Natural killer cell (primary cell): ENCODE measurements at regions not wholly inside any gene's neighbourhood (a gene's known extent, or its start where the extent isn't known, plus 50 kb on each side); places are given as distances from the start of the nearest gene placed in this dataset.

Experiments used
- ATAC-seq, 3 donors: fragments of 150-1000 bp in 2 of 3; fragments of 200-7000 bp in 1 of 3; cut with Tn5 transposase; 1 replicate in 1 of 3; 2 replicates in 2 of 3; pipeline ENCODE4 v1.10.0; 2021; ENCODE audit warnings: mild to moderate bottlenecking in 2 of 3, moderate library complexity in 2 of 3
- DNase-seq, 2 donors: peaks; one replicate each; pipeline versions ENCODE4 v3.0.0 to v3.0.0-alpha.2; 2013 to 2021; ENCODE audit warnings: mixed read lengths in 1 of 2
- H3K27ac ChIP-seq: one replicate; pipeline ENCODE4 v1.5.1; 2013; ENCODE audit warnings: mild to moderate bottlenecking, low read length
- H3K27me3 ChIP-seq: one replicate; pipeline ENCODE4 v1.6.1; 2013; ENCODE audit warnings: low read length; ENCODE audit not compliant: control insufficient read depth, insufficient read depth
- H3K36me3 ChIP-seq: one replicate; pipeline ENCODE4 v1.6.1; 2013; ENCODE audit warnings: low read length; ENCODE audit not compliant: control insufficient read depth, insufficient read depth
- H3K4me1 ChIP-seq: one replicate; pipeline ENCODE4 v1.6.1; 2013; ENCODE audit warnings: low read length; ENCODE audit not compliant: control insufficient read depth, insufficient read depth
- H3K4me3 ChIP-seq: one replicate; pipeline ENCODE4 v1.5.1; 2013; ENCODE audit warnings: low read length
- H3K9me3 ChIP-seq: one replicate; pipeline ENCODE4 v1.6.1; 2013; ENCODE audit warnings: low read length; ENCODE audit not compliant: control insufficient read depth, insufficient read depth
- H3K27ac Mint-ChIP-seq, 2 donors: one replicate each; pipeline ENCODE4 v1.8.0; 2022; ENCODE audit warnings: mild to moderate bottlenecking in 2 of 2, mixed read lengths in 2 of 2, moderate library complexity in 1 of 2
- H3K27me3 Mint-ChIP-seq, 2 donors: one replicate each; pipeline ENCODE4 v1.8.0; 2022; ENCODE audit warnings: low read depth in 2 of 2, mixed read lengths in 2 of 2
- H3K36me3 Mint-ChIP-seq: one replicate; pipeline ENCODE4 v1.8.0; 2022; ENCODE audit warnings: mixed read lengths
- H3K4me1 Mint-ChIP-seq, 2 donors: one replicate each; pipeline ENCODE4 v1.8.0; 2022; ENCODE audit warnings: mixed read lengths in 2 of 2
- H3K4me3 Mint-ChIP-seq: one replicate; pipeline ENCODE4 v1.8.0; 2022; ENCODE audit warnings: mild to moderate bottlenecking, moderate library complexity, mixed read lengths
- H3K9me3 Mint-ChIP-seq, 2 donors: one replicate each; pipeline ENCODE4 v1.8.0; 2022; ENCODE audit warnings: mixed read lengths in 2 of 2
- CTCF ChIP-seq: fragments of 200-600 bp; IDR thresholded peaks from one replicate; pipeline ENCODE4 v1.8.0; 2022; ENCODE audit warnings: antibody characterized with exemption
- WGBS: methylation state at CpG from one replicate; pipeline ENCODE4 v1.1.7; 2013; ENCODE audit warnings: missing lambda C conversion rate; ENCODE audit not compliant: insufficient coverage; 5-methylcytosine and 5-hydroxymethylcytosine counted together
- intact Hi-C: fragments of 100-400 bp; cut with micrococcal nuclease; formaldehyde crosslinking; loops from one replicate; pipeline ENCODE4 v1.14.2; 2022

- ATAC-seq: peak; percentile 7 to 36 (median 17)
- DNase-seq: no peak
- intact Hi-C loops: loop anchor here (1.0 to 2.0 kb wide), 4 partner anchors 34 to 154 kb away; no protein-coding TSS in a partner anchor
- no peaks in the 10 kb centered on the region for H3K27me3 ChIP-seq
- TF ChIP-seq CTCF: no peak
- Mint-ChIP-seq H3K4me3 (peak overlapping the region; percentile 91), H3K27me3 (peaks cover 19 to 22% of the 10 kb centered on the region in 2 donors), H3K9me3 (no peaks in the 10 kb centered on the region), H3K4me1 (peaks cover 52 to 71% of the 10 kb centered on the region in 2 donors), H3K36me3 (no peaks in the 10 kb centered on the region), H3K27ac (peak overlapping the region; percentile 93 to 95)
- 56% methylated on average over 8 of the region's 8 CpGs for WGBS
- no peaks in the 10 kb centered on the region for H3K36me3 ChIP-seq
- H3K9me3 ChIP-seq: no peaks in the 10 kb centered on the region
- peak overlapping the region; percentile 61 for H3K27ac ChIP-seq
- H3K4me3 ChIP-seq: peak overlapping the region; percentile 20
- peaks cover 79% of the 10 kb centered on the region for H3K4me1 ChIP-seq
Measured at GRCh38 chr1:25065321-25065721, 135.2 kb upstream of the RUNX3 start.

- Mint-ChIP-seq H3K4me3 (peak overlapping the region; percentile 91), H3K4me1 (peaks cover 52 to 71% of the 10 kb centered on the region in 2 donors), H3K27me3 (peaks cover 12 to 17% of the 10 kb centered on the region in 2 donors), H3K36me3 (no peaks in the 10 kb centered on the region), H3K27ac (peak overlapping the region; percentile 93 to 95), H3K9me3 (no peaks in the 10 kb centered on the region)
- Histone ChIP-seq H3K27ac (peak overlapping the region; percentile 61), H3K27me3 (no peaks in the 10 kb centered on the region), H3K36me3 (no peaks in the 10 kb centered on the region), H3K4me3 (peak overlapping the region; percentile 20), H3K4me1 (peaks cover 79% of the 10 kb centered on the region), H3K9me3 (no peaks in the 10 kb centered on the region)
- 34% methylated on average over 7 of the region's 7 CpGs for WGBS
- peak; percentile 54 to 57 (median 55) for ATAC-seq
- TF ChIP-seq CTCF: no peak
- intact Hi-C loops: loop anchor here (1.0 to 5.0 kb wide), 6 partner anchors 28 to 153 kb away; no protein-coding TSS in a partner anchor
- peak; percentile 68 to 79 for DNase-seq
Measured at GRCh38 chr1:25064465-25065240, 134.6 kb upstream of the RUNX3 start.

GRCh38 chr1:25063591-25064416, 133.7 kb upstream of the RUNX3 start:
- DNase-seq (no peak), ATAC-seq (no peak)
- no peaks in the 10 kb centered on the region for H3K9me3 Mint-ChIP-seq
- peaks cover 11 to 17% of the 10 kb centered on the region in 2 donors for H3K27me3 Mint-ChIP-seq
- 86% methylated on average over 10 of the region's 10 CpGs for WGBS
- Histone ChIP-seq H3K27ac (no peak overlapping the region), H3K4me3 (no peak overlapping the region), H3K4me1 (peaks cover 74% of the 10 kb centered on the region), H3K9me3 (no peaks in the 10 kb centered on the region), H3K27me3 (no peaks in the 10 kb centered on the region), H3K36me3 (no peaks in the 10 kb centered on the region)
- peak overlapping the region; percentile 91 for H3K4me3 Mint-ChIP-seq
- no peaks in the 10 kb centered on the region for H3K36me3 Mint-ChIP-seq
- peaks cover 52 to 71% of the 10 kb centered on the region in 2 donors for H3K4me1 Mint-ChIP-seq
- H3K27ac Mint-ChIP-seq: peak overlapping the region; percentile 93 to 95
- TF ChIP-seq CTCF: no peak
- intact Hi-C loops: loop anchor here (1.0 to 5.0 kb wide), 3 partner anchors 28 to 83 kb away; no protein-coding TSS in a partner anchor
